GM12873 (cell line): ENCODE measurements at regions not wholly inside any gene's neighbourhood (a gene's known extent, or its start where the extent isn't known, plus 50 kb on each side); places are given as distances from the start of the nearest gene placed in this dataset.

Source experiments
- TF ChIP-seq, protein P1 (sequence below): IDR thresholded peaks from 2 replicates; pipeline ENCODE4 v1.5.1; 2012; ENCODE audit warnings: low read depth, mild to moderate bottlenecking, moderate library complexity, low read length, control low read depth; ENCODE audit not compliant: insufficient read depth; ENCODE audit errors: missing control alignments

- TF ChIP-seq, protein P1, sequence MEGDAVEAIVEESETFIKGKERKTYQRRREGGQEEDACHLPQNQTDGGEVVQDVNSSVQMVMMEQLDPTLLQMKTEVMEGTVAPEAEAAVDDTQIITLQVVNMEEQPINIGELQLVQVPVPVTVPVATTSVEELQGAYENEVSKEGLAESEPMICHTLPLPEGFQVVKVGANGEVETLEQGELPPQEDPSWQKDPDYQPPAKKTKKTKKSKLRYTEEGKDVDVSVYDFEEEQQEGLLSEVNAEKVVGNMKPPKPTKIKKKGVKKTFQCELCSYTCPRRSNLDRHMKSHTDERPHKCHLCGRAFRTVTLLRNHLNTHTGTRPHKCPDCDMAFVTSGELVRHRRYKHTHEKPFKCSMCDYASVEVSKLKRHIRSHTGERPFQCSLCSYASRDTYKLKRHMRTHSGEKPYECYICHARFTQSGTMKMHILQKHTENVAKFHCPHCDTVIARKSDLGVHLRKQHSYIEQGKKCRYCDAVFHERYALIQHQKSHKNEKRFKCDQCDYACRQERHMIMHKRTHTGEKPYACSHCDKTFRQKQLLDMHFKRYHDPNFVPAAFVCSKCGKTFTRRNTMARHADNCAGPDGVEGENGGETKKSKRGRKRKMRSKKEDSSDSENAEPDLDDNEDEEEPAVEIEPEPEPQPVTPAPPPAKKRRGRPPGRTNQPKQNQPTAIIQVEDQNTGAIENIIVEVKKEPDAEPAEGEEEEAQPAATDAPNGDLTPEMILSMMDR = no peak
Observed at GRCh38 chr9:27870404-27870803, 297.1 kb upstream of the C9orf72 start.

DNA sequence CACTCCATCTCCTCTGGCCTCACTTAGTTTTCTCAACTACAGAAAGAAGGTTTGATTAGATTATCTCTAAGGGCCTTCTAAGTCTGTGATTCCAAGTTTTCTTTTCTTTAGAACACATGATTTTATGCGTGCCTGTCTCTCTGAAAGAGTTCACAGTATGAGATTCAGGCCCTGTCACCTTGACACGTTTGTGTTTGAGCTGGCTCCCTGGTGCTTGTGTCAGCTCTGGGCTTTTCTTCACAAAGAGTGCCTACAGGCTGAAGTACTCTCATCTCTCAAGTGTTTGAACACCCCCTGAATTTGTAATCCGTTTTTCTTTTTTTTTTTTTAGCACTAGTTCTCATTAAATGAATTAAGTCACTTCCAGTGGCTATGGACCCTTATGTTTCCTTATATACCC is 306.9 kb upstream of the C9orf72 start:
- TF ChIP-seq, protein P1 = no peak

DNA sequence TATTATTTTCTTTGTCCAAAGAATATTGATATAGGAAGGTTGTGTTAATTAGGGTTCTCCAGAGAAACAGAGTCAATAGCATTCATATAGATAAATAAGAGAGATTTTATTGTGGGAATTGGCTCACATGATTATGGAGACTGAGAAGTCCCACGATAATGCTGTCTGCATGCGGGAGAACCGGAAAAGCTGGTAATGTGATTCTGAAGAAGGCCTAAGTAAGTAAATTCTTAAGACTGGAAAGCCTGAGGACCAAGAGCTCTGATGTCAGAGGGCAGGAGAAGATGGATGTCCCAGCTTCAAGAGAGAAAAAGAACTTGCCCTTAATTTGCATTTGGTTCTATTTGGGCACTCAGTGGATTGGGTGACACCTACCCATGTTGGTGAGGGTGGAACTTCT is 307.4 kb upstream of the C9orf72 start:
- TF ChIP-seq, protein P1 = no peak

DNA sequence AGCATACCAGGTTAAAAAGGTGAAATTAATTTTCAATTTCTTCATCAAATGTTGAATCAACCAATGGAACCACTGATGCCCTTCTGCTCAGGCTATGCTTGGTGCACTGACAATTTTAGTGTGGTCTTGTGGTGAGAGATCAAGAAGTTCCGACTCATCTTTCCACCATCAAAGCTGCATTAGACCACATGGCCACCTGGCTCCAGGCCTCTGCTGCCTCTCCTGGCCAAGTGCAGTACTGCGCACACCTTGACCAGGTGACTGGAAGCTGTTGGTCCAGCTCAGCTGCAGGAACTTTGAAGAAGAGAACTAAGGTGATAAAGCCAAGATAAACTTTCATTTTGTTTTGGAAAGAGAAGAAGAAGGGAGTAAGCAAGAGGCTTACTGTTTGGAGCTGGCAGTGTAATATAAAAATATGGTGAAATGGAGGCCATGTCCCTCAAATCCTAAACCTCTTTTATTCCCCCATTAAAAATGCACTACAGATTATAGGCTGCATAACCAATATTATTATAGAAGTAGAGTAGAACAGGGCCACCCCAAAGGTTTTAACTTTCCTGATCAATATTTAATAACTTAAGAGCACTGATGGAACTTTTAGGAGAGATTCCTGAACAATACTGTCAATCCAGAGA is 315.5 kb upstream of the C9orf72 start:
- TF ChIP-seq, protein P1 = peak; percentile 98

DNA sequence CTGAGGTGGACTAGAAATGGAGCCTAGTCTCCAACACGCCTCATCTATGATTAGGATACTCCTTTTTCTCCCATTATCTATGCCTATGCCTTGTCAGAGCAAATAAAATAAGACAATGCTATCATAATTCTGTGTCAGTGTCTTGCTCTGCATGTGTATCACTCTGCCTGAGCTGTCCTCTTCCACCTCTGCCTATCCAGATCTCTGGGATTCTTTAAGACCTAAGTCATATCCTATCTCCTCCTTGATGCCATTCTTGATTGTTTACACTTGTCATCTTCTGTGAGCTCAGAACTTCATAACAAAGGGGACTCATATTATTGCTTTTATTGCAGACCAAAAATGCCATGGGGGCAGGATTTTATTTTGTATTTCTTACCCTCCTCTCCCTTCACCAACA is 351.2 kb upstream of the C9orf72 start:
- TF ChIP-seq, protein P1 = no peak

DNA sequence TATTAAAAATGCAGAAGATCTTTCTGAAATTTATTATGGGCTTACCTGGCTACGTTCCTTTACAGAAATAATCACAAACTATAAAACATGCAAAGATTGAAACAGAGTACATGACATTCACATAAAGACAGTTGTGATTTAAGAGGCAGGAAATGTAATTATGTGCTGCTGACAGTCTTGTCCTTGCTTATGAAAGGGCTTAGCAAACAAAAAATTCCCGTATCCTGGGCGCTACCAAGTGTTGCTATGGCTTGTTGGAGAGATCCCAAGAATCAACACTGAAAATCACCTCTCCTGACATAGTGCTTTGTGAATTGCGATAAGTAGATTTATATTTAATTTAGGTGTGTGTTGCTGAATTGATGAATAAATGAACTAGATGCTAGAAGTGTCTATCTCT is 352.5 kb upstream of the C9orf72 start:
- TF ChIP-seq, protein P1 = no peak

GRCh38 chr9:27929841-27930240 is 356.6 kb upstream of the C9orf72 start:
- TF ChIP-seq, protein P1 = no peak
